Adrenal gland (tissue), 5 donors: ENCODE measurements at regions not wholly inside any gene's neighbourhood (a gene's known extent, or its start where the extent isn't known, plus 50 kb on each side); places are given as distances from the start of the nearest gene placed in this dataset.

Experiments
- CTCF ChIP-seq, 6 experiments: fragments of 450-650 bp in 4 of 6; fragments of 200-600 bp in 2 of 6; sonication (generic) in 1 of 6; IDR thresholded peaks; 1 replicate in 5 of 6; 2 replicates in 1 of 6; pipeline versions ENCODE4 v1.5.1 to v1.8.0; 2016 to 2021; ENCODE audit warnings: antibody characterized with exemption in 6 of 6, mild to moderate bottlenecking in 2 of 6, moderate library complexity in 1 of 6
- POLR2A ChIP-seq, 2 donors: fragments of 450-650 bp; IDR thresholded peaks; one replicate each; pipeline ENCODE4 v1.6.1; 2017; ENCODE audit warnings: antibody characterized with exemption in 2 of 2, mild to moderate bottlenecking in 2 of 2, moderate library complexity in 1 of 2
- donor health status: DM: no; HTN: no; CAD: no.

- TF ChIP-seq CTCF (IDR thresholded peaks at IDR 0.05) (no peak), POLR2A (IDR thresholded peaks at IDR 0.05) (no peak)
These were observed 175.6 kb upstream of the PFKP start for GRCh38 chr10:2891770-2892124.
